OCI-LY1 (cell line): ENCODE measurements at regions not wholly inside any gene's neighbourhood (a gene's known extent, or its start where the extent isn't known, plus 50 kb on each side); places are given as distances from the start of the nearest gene placed in this dataset.

Experiments
- EZH2 ChIP-seq: fragments of 200-600 bp; sonication (generic), shearing (Covaris generic); IDR thresholded peaks from 2 replicates; pipeline ENCODE4 v1.8.0; 2017; ENCODE audit warnings: borderline replicate concordance, mixed run types, mild to moderate bottlenecking, antibody characterized with exemption, low read length, moderate library complexity, mixed read lengths
- TF ChIP-seq, protein P1 (sequence below): fragments of 200-600 bp; sonication (generic), shearing (Covaris generic); IDR thresholded peaks from 2 replicates; pipeline ENCODE4 v1.5.1; 2017; ENCODE audit warnings: mild to moderate bottlenecking, antibody characterized with exemption, low read length, moderate library complexity, mixed read lengths

DNA sequence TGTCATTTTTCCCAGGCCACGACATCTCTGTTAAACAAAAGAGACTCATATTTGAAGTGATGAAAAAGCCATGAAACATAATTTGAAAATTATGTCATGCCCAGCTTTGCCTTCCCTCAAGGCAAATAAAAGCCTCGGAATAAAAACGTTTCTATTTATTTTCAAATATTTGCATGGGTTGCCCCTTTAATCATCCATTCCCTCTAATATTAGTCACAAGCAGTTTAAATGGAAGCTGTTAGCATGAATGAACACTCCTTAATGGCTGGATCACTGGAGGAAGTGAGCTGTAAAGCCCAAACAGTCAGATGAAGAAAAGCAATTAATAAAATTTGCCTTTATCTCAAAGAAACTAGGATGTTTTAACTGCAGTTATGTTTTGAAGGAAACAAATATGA is 69.3 kb upstream of the STMND1 start:
- TF ChIP-seq, protein P1, sequence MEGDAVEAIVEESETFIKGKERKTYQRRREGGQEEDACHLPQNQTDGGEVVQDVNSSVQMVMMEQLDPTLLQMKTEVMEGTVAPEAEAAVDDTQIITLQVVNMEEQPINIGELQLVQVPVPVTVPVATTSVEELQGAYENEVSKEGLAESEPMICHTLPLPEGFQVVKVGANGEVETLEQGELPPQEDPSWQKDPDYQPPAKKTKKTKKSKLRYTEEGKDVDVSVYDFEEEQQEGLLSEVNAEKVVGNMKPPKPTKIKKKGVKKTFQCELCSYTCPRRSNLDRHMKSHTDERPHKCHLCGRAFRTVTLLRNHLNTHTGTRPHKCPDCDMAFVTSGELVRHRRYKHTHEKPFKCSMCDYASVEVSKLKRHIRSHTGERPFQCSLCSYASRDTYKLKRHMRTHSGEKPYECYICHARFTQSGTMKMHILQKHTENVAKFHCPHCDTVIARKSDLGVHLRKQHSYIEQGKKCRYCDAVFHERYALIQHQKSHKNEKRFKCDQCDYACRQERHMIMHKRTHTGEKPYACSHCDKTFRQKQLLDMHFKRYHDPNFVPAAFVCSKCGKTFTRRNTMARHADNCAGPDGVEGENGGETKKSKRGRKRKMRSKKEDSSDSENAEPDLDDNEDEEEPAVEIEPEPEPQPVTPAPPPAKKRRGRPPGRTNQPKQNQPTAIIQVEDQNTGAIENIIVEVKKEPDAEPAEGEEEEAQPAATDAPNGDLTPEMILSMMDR, result no peak
- no peak for TF ChIP-seq EZH2
